ENCODE measurements at regions not wholly inside any gene's neighbourhood (a gene's known extent, or its start where the extent isn't known, plus 50 kb on each side); places are given as distances from the start of the nearest gene placed in this dataset.
A peak's percentile ranks its signal among the peaks of the same experiment; 100 is the strongest.

GRCh38 chr14:54177641-54178621 lies 218.9 kb upstream of the CDKN3 start:
- no peaks in the 10 kb centered on the region for H3K9me3 ChIP-seq (ENCODE audit: low read depth)
- H3K27me3 ChIP-seq: no peaks in the 10 kb centered on the region
- peak overlapping the region; percentile 26 for H3K4me2 ChIP-seq
- DNase-seq (ENCODE audit: low spot score): peak; percentile 46
- H3K9me2 ChIP-seq (replicated peaks; ENCODE audit: insufficient read depth): no peaks in the 10 kb centered on the region
- H3K36me3 ChIP-seq (replicated peaks; ENCODE audit: insufficient read depth, low read depth): no peaks in the 10 kb centered on the region
- H4K20me1 ChIP-seq (ENCODE audit: insufficient read depth, poor library complexity, severe bottlenecking): no peaks in the 10 kb centered on the region
- H3K79me2 ChIP-seq: no peaks in the 10 kb centered on the region
- H2AFZ ChIP-seq: no peak overlapping the region
- no peak overlapping the region for H3K4me3 ChIP-seq
- 16% methylated on average over 9 of the region's 9 CpGs for WGBS (ENCODE audit: low lambda C conversion rate, missing lambda C conversion rate)
- H3K4me1 ChIP-seq (ENCODE audit: insufficient read depth): peaks cover 29% of the 10 kb centered on the region
- H3K27ac ChIP-seq: peak overlapping the region; percentile 48
- TF ChIP-seq EZH2 (IDR thresholded peaks at IDR 0.05; ENCODE audit: borderline replicate concordance) (no peak), EZH2phosphoT487 (IDR thresholded peaks at IDR 0.05; ENCODE audit: low read depth, severe bottlenecking, unreplicated experiment) (no peak)
- TF ChIP-seq, protein P1, sequence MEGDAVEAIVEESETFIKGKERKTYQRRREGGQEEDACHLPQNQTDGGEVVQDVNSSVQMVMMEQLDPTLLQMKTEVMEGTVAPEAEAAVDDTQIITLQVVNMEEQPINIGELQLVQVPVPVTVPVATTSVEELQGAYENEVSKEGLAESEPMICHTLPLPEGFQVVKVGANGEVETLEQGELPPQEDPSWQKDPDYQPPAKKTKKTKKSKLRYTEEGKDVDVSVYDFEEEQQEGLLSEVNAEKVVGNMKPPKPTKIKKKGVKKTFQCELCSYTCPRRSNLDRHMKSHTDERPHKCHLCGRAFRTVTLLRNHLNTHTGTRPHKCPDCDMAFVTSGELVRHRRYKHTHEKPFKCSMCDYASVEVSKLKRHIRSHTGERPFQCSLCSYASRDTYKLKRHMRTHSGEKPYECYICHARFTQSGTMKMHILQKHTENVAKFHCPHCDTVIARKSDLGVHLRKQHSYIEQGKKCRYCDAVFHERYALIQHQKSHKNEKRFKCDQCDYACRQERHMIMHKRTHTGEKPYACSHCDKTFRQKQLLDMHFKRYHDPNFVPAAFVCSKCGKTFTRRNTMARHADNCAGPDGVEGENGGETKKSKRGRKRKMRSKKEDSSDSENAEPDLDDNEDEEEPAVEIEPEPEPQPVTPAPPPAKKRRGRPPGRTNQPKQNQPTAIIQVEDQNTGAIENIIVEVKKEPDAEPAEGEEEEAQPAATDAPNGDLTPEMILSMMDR (IDR thresholded peaks at IDR 0.05; ENCODE audit: poor library complexity): no peak

DNA sequence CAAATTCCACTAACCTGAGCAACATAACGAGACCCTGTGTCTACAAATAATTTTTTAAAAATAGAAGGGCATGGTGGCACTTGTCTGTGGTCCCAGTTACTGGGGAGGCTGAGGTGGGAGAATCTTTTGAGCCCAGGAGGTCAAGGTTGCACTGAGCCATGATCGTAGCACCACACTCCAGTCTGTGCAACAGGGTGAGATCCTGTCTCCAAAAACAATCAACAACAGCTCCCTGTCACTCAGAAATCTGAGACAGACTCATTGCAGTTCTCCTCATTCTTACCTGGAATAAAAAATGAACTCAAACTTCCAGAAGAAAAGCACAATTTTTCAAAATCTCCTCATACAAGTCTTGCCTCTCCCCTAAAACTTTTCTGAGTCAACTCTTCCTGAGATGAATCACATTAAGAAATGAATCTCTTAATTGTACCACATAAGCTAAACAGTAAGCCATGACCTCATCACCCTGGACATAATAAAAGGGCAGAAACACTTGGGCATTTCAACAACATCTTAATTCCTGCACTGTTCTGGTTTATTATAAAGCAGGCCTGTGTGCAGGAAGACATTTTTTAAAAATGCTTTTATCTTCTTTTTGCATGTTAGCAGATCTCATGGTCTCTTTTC lies 214.3 kb upstream of the CDKN3 start:
- Histone ChIP-seq H2AFZ (no peak overlapping the region), H3K36me3 (replicated peaks; ENCODE audit: insufficient read depth, low read depth) (no peaks in the 10 kb centered on the region), H3K4me3 (no peak overlapping the region), H3K4me2 (no peak overlapping the region), H3K27ac (no peak overlapping the region), H4K20me1 (ENCODE audit: insufficient read depth, poor library complexity, severe bottlenecking) (no peaks in the 10 kb centered on the region), H3K9me3 (ENCODE audit: low read depth) (no peaks in the 10 kb centered on the region), H3K4me1 (ENCODE audit: insufficient read depth) (peaks cover 19% of the 10 kb centered on the region), H3K79me2 (no peaks in the 10 kb centered on the region), H3K9me2 (replicated peaks; ENCODE audit: insufficient read depth) (no peaks in the 10 kb centered on the region), H3K27me3 (no peaks in the 10 kb centered on the region)
- TF ChIP-seq EZH2phosphoT487 (IDR thresholded peaks at IDR 0.05; ENCODE audit: low read depth, severe bottlenecking, unreplicated experiment) (no peak), EZH2 (IDR thresholded peaks at IDR 0.05; ENCODE audit: borderline replicate concordance) (no peak)
- TF ChIP-seq, protein P1 (IDR thresholded peaks at IDR 0.05; ENCODE audit: poor library complexity): no peak
- 90% methylated on average over 2 of the region's 2 CpGs for WGBS (ENCODE audit: low lambda C conversion rate, missing lambda C conversion rate)
- no peak for DNase-seq (ENCODE audit: low spot score)

DNA sequence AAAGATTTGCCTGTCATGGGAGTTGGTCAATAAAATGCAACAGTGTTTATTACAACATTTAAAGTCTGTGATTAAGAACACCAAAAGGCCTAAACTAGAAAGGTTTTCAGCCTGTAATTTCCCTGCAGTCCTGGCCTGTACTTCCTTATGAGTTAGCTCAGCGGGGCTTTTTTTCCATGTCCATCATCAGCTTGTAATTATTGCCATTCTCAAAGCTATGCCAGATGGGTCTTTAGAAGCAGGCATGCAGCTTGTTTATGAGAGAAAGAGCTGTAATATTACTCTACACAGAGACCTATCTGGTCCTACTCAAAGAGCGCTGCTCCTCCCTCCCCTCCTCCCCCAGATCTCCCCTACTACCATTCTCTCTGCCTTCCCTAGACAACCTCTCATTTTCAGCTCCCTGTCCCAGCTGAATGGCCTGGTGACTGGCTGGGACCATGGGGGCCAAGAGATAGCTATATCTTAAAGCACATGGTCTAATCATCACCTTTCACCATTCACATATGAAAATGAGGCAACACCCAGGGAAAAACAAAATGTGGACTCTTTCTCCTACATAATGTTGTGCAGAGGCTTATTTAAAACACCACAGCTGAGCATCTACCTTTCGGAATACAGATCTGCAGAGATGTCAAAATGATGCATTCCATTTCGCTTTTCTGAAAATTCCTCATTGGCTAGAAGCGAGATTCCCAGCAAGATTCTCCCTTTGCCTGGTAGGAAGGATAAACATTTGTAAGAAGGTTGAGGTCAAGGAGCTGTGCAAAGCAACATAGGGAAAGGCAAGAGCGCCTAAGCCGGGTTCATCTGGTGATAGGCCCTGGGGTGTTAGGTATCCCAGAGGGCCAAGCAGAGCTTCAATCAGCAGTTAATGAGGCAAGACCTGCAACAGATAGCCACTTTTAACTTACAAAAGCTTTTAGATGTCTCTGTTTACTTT lies 209.7 kb upstream of the CDKN3 start:
- Histone ChIP-seq H3K79me2 (no peaks in the 10 kb centered on the region), H3K9me2 (replicated peaks; ENCODE audit: insufficient read depth) (no peaks in the 10 kb centered on the region), H4K20me1 (ENCODE audit: insufficient read depth, poor library complexity, severe bottlenecking) (no peaks in the 10 kb centered on the region), H3K27me3 (no peaks in the 10 kb centered on the region), H3K4me2 (peak overlapping the region; percentile 9), H2AFZ (no peak overlapping the region), H3K9me3 (ENCODE audit: low read depth) (no peaks in the 10 kb centered on the region), H3K4me1 (ENCODE audit: insufficient read depth) (peaks cover 12% of the 10 kb centered on the region), H3K27ac (peak overlapping the region; percentile 61), H3K36me3 (replicated peaks; ENCODE audit: insufficient read depth, low read depth) (no peaks in the 10 kb centered on the region), H3K4me3 (no peak overlapping the region)
- peak; percentile 39 for DNase-seq (ENCODE audit: low spot score)
- TF ChIP-seq EZH2phosphoT487 (IDR thresholded peaks at IDR 0.05; ENCODE audit: low read depth, severe bottlenecking, unreplicated experiment) (no peak), EZH2 (IDR thresholded peaks at IDR 0.05; ENCODE audit: borderline replicate concordance) (no peak)
- TF ChIP-seq, protein P1 (IDR thresholded peaks at IDR 0.05; ENCODE audit: poor library complexity): no peak
- WGBS (ENCODE audit: low lambda C conversion rate, missing lambda C conversion rate): 50% methylated on average over 7 of the region's 7 CpGs

Measured in hepatocyte (in vitro differentiated cells).